SIG-M5 treated with dmso at 0.1 percent for 504 hours (cell line): ENCODE measurements at regions not wholly inside any gene's neighbourhood (a gene's known extent, or its start where the extent isn't known, plus 50 kb on each side); places are given as distances from the start of the nearest gene placed in this dataset.

Experiments
- DNase-seq: peaks from one replicate; lab custom pipeline; 2025; ENCODE audit not compliant: unreplicated experiment; lab: John Stamatoyannopoulos, UW

GRCh38 chr4:164481306-164482091, 272.4 kb upstream of the SMIM31 start:
- no peak for DNase-seq

- no peak for DNase-seq
Measured at GRCh38 chr4:164482092-164482404, 271.9 kb upstream of the SMIM31 start.

- no peak for DNase-seq
Measured at GRCh38 chr4:164482758-164483157, 271.2 kb upstream of the SMIM31 start.

GRCh38 chr4:164483711-164484110, 270.2 kb upstream of the SMIM31 start:
- DNase-seq: no peak

- no peak for DNase-seq
Measured at GRCh38 chr4:164484551-164484950, 269.4 kb upstream of the SMIM31 start.

- DNase-seq: no peak
Measured at GRCh38 chr4:164485136-164485535, 268.8 kb upstream of the SMIM31 start.

- no peak for DNase-seq
Measured at GRCh38 chr4:164488114-164488513, 265.8 kb upstream of the SMIM31 start.

GRCh38 chr4:164501074-164501473, 252.9 kb upstream of the SMIM31 start:
- DNase-seq: no peak

GRCh38 chr4:164503874-164504273, 250.1 kb upstream of the SMIM31 start:
- DNase-seq: no peak

GRCh38 chr4:164508097-164508496, 245.8 kb upstream of the SMIM31 start:
- no peak for DNase-seq

GRCh38 chr4:164508771-164509170, 245.2 kb upstream of the SMIM31 start:
- DNase-seq: peak; percentile 2

- DNase-seq: no peak
Measured at GRCh38 chr4:164509951-164510350, 244.0 kb upstream of the SMIM31 start.

- no peak for DNase-seq
Measured at GRCh38 chr4:164512124-164512523, 241.8 kb upstream of the SMIM31 start.

GRCh38 chr4:164514765-164515164, 239.2 kb upstream of the SMIM31 start:
- DNase-seq: no peak

GRCh38 chr4:164524789-164525188, 229.1 kb upstream of the SMIM31 start:
- no peak for DNase-seq

GRCh38 chr4:164526933-164527583, 226.9 kb upstream of the SMIM31 start:
- no peak for DNase-seq

- DNase-seq: no peak
Measured at GRCh38 chr4:164529058-164529457, 224.9 kb upstream of the SMIM31 start.

- DNase-seq: no peak
Measured at GRCh38 chr4:164529486-164529885, 224.4 kb upstream of the SMIM31 start.

GRCh38 chr4:164531336-164531735, 222.6 kb upstream of the SMIM31 start:
- DNase-seq: no peak

- DNase-seq: no peak
Measured at GRCh38 chr4:164536814-164537213, 217.1 kb upstream of the SMIM31 start.

- DNase-seq: no peak
Measured at GRCh38 chr4:164538097-164538496, 215.8 kb upstream of the SMIM31 start.

GRCh38 chr4:164540987-164541386, 212.9 kb upstream of the SMIM31 start:
- no peak for DNase-seq

- DNase-seq: no peak
Measured at GRCh38 chr4:164542431-164542830, 211.5 kb upstream of the SMIM31 start.
